HG02885 (cell line): ENCODE measurements at regions not wholly inside any gene's neighbourhood (a gene's known extent, or its start where the extent isn't known, plus 50 kb on each side); places are given as distances from the start of the nearest gene placed in this dataset.
"Not testable (repeated sequence)": the region's sequence is repeated elsewhere in the genome, so short reads cannot be mapped to it uniquely, and the experiment has no call there.

Experiments used
- ATAC-seq: cut with Tn5 transposase; IDR thresholded peaks from one replicate; pipeline ENCODE4 v1.9.1; 2021; ENCODE audit warnings: mild to moderate bottlenecking; ENCODE audit not compliant: unreplicated experiment, poor library complexity

DNA sequence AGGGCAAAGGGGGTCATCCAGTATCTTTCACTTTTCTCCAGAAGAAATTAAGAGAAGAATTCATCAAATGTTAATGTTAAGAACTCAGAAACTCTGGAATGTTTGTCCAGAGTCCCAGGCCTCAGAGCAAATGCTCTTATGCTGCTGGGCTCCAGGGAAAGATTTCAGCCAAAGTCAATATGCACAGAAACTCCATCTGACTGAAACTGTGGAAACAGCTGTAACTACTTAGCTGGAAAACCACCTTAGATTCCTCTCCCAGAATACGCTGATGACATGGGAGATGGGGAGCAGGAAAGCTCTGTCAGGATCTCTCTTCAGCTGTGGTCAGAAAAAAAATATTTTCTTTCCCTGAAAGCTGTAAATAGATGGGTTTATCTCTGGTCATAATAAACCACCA, 559.6 kb downstream of the RFPL4B start:
- ATAC-seq = no peak

DNA sequence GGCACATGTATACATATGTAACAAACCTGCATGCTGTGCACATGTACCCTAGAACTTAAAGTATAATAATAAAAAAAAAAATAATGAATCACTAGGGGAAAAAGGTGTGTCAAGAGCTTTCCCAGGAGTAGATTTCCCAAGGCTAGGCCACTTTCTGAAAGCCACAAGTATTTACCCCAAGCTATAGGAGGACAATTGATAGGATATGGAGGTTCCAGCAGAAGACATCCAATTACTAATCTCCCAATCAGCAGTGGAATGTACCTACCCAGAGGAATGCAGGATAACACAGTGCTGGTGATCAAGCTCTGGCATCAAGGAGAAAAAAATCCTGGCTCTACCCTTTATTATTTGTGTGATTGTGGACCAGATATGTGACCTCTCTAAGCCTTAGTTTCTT, 562.7 kb downstream of the RFPL4B start:
- no peak for ATAC-seq

DNA sequence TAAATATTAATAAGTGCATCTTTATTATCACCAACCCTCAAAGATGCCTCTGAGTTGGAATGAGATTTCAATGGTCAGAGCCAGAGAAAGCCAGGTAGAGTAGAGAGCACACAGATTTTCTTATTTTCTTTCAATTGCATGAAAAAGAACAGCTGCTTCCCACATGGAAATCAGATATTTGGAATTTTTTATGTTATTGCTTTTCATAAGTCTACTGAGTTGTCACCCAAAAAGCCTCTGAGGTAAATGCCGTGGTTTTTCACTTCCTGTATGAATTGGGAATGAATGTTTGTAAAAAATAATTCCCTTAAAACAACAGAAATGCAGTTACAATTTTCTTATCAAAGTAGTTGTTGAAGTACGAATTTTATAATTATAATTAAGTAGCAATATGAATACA, 563.1 kb downstream of the RFPL4B start:
- ATAC-seq = no peak

DNA sequence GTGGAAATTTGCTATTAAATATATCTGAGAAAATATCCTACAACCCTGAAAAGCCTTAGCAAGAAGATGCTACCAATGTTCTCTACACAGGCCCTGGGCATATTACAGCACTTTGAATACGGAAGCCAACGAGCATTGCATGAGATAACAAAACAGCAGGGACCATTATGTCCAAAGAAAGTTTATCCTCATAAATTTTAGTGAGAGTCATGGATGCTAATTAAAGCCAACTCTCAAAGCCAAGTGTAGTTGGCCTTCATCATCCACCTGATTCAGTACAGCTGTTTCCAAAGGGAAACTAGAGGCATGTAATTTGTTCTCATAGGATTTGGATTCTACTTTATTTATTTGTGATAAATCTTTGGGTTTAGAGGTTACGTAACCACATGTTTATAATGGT, 564.8 kb downstream of the RFPL4B start:
- no peak for ATAC-seq

DNA sequence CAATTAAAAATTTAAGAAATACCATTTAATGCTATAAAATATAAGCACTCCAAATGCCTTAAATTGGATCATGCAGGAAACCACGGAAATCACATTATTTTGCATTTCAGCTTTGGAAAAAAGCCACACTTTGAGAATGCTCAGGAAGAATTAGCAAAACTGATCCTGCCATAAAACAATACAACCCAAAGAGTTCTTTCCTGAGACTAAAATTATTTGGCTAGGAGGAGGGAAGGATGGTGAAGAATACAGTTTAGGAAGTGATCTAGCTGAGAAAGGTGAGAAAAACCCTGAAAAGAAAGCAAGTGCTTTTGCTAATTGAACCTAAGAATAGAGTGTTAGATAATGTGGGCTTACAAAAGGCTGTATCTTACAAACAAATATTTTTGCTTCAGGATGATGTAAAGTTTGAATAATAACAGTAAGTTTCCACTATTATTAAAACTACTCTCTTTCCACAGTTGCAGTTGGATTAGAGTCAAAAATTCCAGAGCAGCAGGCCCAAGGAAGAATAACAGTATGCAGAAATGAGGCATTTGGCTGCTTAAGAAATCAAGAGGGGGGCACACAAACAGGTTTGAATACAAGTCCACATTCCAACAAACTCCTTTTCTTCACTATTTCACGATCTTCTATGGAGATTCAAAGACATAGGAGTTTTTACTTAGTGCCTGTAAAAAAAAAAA, 565.4 kb downstream of the RFPL4B start:
- ATAC-seq = no peak

DNA sequence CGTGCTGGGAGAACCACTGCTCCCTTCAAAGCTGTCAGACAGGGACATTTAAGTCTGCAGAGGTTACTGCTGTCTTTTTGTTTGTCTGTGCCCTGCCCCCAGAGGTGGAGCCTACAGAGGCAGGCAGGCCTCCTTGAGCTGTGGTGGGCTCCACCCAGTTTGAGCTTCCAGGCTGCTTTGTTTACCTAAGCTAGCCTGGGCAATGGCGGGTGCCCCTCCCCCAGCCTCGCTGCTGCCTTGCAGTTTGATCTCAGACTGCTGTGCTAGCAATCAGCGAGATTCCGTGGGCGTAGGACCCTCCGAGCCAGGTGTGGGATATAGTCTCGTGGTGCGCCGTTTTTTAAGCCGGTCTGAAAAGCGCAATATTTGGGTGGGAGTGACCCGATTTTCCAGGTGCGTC, 572.6 kb downstream of the RFPL4B start:
- not testable (repeated sequence) for ATAC-seq

DNA sequence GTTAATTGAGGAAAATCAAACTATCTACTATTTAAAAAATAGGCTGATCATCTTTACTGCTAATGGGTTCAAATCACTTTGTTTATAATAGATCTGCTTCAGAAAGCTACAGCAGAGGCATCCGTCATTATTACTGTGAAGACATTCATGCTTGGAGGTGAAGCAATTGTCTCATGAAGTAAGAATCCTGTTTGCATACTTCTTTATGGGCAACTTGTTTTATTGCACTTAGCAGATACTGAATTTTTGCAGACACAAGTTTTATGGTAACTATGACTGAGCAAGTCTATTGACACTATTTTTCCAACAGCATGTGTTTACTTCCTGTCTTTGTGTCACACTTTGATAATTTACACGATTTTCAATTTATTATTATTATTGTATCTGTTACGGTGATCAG, 573.9 kb downstream of the RFPL4B start:
- no peak for ATAC-seq

DNA sequence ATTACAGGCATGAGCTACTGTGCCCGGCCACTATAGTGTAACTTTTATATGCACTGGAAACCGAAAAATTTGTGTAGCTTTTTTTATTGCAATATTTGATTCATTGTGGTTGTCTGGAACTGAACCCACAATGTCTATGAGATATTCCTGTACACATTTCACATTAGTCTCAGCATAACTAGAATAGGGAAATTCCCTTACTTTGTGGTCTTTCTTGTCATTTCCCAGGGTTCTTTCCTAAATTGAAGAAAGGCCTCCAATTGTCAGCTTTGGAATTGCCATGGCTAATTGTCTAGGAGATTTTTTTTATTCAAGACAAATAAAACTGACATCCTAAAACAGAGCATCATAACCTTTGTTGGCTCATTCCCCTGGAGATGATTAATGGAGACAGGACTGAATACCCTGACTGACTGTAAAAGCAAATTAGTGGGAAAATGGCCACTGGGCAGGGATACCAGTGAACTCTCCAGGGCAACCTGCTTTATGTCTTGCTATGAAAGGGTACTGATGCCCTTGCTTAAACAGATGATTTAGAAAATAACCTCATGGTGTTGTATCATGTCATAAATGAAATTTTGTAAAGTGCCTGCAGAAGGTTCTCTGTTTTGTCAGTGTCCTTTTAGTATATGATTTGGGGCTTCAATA, 576.9 kb downstream of the RFPL4B start:
- ATAC-seq = no peak

DNA sequence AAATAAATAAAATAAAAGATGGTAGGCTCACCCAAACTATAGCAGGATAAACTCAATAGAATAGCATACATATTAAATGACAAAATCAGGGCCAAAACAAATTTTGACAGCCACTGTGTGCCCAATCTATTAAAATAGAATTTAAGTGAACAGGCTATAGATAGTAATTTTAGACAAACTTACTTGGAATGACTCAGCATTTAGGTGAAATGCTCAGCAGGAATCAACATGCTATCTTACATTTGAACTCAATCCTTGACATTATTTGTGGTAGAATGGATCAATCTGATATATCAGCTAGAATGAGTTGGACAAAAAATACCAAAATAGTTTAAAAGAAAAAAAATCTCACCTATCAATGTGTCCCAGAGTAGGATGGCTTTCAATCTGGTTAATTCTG, 578.6 kb downstream of the RFPL4B start:
- ATAC-seq = no peak

DNA sequence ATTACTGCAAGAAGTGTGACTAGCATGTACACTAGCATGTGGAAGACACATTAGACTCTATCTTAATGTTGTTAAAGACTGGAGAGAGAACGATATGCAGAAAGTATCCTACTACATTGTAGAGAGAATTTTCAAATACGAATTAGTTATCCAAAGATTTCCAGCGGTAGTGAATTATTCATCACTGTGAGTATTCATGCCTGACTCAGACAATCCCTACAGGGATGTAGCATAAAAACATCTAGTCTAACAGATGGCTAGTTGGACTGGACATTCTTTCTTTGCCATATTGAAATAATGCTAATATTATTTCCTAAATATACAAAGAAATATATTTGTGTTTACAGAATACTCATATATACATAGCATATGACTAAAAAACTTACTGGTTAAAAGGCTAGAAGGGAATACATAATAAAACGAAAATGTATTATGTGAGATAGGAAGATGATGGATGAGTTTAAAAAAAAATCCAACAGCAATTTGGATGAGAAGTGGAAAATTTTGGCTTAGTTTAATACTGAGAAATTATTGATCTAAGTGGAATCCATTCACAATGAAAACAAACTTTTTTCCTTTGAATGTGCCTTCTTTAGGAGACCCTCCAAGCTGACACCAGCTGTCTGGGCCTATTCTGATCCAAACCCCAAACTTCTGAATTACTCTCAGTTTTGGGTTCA, 580.7 kb downstream of the RFPL4B start:
- ATAC-seq = no peak

DNA sequence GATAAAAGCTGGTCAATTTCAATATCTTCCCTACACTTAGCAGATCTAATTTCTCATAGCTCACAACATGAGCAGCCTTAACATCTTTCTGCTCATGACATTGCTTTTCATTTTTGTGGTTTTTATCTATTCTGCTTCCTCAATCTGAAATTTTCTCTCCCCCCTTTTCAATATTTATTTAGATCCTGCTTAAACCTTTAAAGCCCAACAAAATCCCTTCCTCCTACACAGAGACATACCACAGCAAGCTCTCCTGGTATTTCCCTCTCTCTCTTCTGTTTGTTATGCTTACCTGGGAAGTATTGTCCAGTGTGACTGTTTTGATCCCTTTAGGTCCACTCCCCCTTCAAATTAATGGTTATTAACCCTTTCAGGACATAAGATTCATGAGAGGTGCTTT, 582.5 kb downstream of the RFPL4B start:
- no peak for ATAC-seq

DNA sequence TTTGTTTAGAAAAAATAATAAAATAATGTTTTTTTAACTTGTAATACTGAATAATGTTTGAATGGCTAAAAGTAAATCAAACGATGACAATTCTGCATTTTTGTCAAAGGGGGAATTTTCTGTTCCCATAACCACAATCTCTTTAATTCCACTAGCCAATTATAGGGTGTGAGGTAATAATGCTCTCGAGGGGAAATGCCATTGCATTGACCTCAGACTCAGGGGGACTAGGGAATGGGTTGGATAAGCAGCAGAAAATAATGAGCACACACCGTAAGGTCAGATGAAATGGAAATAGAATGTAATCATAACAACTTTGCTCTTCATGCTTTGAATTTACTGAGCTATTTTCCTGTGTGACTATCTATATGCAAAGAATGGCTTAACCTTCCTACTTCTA, 584.7 kb downstream of the RFPL4B start:
- ATAC-seq = no peak

DNA sequence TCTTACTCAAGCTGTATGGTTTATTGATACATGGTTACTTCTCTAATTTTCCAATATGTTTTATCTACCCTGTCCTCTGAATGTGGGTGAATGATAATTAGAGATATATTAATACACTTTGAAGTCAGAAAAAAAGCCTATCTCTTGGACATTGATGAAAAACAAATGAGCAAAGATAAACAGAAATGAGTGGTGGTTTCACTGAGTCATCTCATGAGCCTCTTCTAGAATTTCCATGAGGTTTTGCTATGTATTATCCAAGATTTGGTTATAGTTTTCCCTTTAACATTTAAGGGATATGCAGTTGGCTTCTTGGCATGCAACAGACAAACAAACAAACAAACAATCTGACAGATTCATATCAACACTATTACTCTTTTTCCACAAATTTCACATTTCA, 586.8 kb downstream of the RFPL4B start:
- no peak for ATAC-seq

DNA sequence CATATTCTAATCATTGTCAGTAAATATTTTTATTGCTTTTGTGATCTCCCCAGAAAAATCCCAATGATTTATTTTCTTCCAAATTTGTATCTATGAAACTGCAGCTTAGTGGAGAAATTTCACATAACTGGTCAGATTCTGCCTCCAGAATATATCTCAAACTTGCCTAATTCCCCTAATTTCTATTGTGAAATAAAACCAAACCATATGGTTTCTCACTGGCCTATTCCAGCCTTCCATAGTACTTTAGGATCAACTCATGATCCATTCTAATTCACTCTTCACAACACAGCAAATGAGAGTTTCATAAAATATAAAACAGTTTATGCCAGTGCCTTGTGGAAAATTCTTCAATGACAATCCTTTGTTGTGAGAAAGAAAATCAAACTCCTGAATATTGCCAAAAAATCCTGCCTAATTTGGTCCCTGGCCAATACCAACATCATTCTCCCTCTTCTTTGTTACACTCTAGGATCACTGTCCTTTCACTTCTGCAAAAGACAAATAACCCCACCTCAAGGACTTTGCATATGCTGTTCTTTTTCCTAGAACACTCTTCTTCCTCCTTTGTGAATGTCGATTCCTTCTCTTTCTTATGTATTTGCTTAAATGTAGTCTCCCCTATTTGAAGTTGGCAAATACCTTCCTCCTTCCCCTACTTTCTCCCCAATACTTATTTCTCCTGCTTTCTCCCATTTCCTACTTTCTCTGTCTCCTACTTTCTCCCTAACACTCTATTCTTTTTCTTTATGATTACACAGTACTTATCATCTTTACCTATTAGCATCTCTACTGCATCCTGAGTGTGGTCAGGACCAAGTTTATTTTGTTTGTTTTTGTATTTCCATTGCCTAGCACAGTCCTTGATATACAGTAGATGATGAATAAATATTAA, 587.5 kb downstream of the RFPL4B start:
- peak; percentile 24 for ATAC-seq

DNA sequence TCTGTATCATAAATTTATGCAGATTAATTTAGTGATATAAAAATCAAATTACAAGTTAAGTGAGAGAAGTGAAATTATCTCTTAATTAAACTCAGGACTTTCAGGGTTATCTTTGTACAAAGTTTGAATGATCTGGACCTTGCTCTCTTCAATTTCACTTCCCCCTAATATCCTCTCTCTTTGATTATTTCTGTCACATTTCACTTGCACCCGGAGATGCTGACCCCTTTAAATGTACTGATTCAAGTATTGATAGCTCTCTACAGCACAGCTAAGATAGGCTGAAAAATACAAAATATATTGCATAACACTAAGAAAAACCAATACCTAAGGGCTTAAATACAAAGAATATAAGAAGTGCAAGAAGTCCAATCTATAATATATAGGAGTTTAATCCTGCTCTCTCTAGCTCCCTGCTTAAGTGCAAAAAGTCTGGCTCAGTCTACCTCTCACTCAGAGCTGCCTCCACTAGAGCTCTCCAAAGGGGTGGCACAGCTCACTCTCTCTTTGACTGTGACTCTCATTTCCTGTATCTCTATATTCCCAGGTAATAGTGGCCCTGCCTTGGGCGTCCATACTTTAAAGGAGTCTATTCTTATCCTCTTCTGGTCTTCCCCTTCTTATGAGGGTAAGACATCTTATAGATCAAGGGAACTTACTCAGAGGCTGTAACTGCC, 588.4 kb downstream of the RFPL4B start:
- peak; percentile 47 for ATAC-seq

DNA sequence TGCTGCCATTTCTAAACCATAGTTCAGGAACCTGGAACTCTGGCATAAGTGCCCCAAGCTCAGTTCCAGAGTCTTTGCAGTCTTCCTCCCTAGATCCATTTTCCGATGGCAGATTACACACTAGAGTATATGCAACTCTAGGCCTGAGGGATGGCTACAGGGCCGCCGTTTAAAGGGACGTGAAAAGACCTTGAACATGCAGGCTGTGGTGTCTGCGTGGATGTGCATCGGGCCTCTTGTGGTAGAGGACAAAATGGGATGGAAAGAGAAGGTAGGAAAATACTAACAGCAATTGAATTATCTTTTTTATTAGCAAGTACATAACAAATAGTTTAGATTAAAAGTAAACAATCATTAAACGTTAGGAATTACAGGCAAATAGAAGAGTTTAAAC, 588.9 kb downstream of the RFPL4B start:
- ATAC-seq = no peak

DNA sequence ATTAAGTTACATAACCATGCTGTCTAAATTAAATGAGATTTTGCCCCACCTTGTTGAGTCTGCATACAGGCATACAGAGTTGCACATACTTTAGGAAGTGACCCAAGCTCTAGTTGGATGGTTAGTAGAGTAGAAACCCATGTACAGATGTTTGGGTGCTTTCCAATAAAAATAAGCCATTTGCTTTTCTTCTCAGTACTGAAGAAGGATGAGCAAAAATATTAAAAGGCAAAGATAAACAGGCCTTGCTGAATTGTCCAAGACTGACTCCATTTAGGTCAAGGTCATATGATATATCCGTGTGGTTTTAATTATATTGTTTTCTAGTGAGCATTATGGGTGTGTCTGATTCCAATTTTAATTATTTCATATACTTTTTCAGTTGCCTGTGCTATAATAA, 589.4 kb downstream of the RFPL4B start:
- ATAC-seq = no peak

DNA sequence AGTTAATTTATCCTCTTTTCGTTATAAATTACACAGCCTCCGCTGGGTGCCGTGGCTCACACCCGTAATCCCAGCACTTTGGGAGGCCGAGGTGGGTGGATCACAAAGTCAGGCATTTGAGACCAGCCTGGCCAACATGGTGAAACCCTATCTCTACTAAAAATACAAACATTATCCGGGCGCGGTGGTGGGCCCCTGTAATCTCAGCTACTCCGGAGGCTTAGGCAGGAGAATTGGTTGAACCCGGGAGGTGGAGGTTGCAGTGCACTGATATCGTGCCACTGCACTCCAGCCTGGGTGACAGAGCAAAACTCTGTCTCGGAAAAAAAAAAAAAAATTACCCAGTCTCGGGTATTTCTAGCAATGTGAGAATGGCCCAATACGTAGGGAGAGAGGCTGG, 590.6 kb downstream of the RFPL4B start:
- ATAC-seq = not testable (repeated sequence)

DNA sequence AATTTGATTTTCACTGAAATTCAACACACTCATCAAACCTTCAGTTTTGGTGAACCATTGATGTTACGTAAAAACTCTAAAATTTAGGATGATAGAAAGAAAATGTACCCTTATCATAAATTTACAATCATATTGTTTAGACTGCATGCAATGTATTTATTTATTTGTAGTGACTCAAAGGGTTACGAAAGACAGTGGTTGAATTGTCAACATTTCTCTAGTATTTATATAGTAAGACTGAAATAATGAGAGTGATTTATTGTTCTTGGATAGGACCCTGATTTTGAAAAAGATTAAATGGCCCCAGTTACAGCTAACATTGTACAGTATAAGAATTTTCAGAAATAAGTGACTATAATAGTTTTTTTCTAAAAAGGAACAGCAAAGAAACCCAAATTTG, 591.5 kb downstream of the RFPL4B start:
- ATAC-seq = no peak

DNA sequence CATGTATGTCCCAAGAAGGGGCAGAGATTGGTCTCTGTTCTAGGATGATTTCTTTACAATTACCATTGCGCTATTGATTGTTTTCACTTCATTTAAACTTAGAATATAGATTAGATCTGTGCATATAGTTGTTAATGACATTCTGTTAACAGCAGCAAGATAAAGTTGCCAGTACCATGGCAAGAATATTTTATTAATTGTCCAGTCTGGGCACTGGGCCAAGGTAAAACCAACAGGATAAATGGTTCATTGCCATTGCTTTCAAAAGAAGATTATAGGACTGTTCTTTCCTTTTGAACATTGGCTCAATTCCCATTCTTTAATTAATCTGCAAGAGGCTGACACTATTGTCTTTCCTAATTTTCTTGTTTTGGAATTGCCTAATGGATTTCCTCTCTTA, 592.4 kb downstream of the RFPL4B start:
- ATAC-seq = no peak
